ENCODE measurements at regions not wholly inside any gene's neighbourhood (a gene's known extent, or its start where the extent isn't known, plus 50 kb on each side); places are given as distances from the start of the nearest gene placed in this dataset.

- no peak for TF ChIP-seq CTCF (IDR thresholded peaks at IDR 0.05)
- TF ChIP-seq EZH2 (IDR thresholded peaks at IDR 0.05), result no peak
- no peak for TF ChIP-seq EZH2phosphoT487 (IDR thresholded peaks at IDR 0.05)
- H3K4me2 ChIP-seq, result no peak overlapping the region
- no peaks in the 10 kb centered on the region for H3K27me3 ChIP-seq
- no peak overlapping the region for H3K9ac ChIP-seq
- Mint-ChIP-seq H3K36me3 (no peaks in the 10 kb centered on the region), H3K4me1 (peaks cover 20% of the 10 kb centered on the region), H3K27me3 (ENCODE audit: insufficient read depth, low read depth) (peaks cover 4% of the 10 kb centered on the region), H3K4me3 (no peak overlapping the region), H3K9me3 (peaks cover 2% of the 10 kb centered on the region), H3K27ac (no peak overlapping the region)
- H3K27ac ChIP-seq, result no peak overlapping the region
- no peak for DNase-seq (ENCODE audit: low spot score)
- H3K4me1 ChIP-seq, result peaks cover 7% of the 10 kb centered on the region
- H2AFZ ChIP-seq (replicated peaks), result no peak overlapping the region
- H3F3A ChIP-seq (ENCODE audit: low read depth), result no peaks in the 10 kb centered on the region
- H3K36me3 ChIP-seq, result no peaks in the 10 kb centered on the region
- H3K79me2 ChIP-seq (ENCODE audit: low read depth), result no peaks in the 10 kb centered on the region
- no peaks in the 10 kb centered on the region for H3K9me3 ChIP-seq (ENCODE audit: low read depth)
- H4K20me1 ChIP-seq (ENCODE audit: low read depth), result no peaks in the 10 kb centered on the region
- H3K4me3 ChIP-seq, result no peak overlapping the region
Measured at GRCh38 chr10:128219295-128219694, 93.1 kb upstream of the MKI67 start.

- H2AFZ ChIP-seq (replicated peaks), result no peak overlapping the region
- peaks cover 2% of the 10 kb centered on the region for H3K27me3 Mint-ChIP-seq (ENCODE audit: insufficient read depth, low read depth)
- no peaks in the 10 kb centered on the region for H3K36me3 Mint-ChIP-seq
- no peak overlapping the region for H3K4me3 ChIP-seq
- no peaks in the 10 kb centered on the region for H3K27me3 ChIP-seq
- H3K4me3 Mint-ChIP-seq, result no peak overlapping the region
- peaks cover 2% of the 10 kb centered on the region for H3K9me3 Mint-ChIP-seq
- TF ChIP-seq EZH2phosphoT487 (IDR thresholded peaks at IDR 0.05) (no peak), CTCF (IDR thresholded peaks at IDR 0.05) (no peak), EZH2 (IDR thresholded peaks at IDR 0.05) (no peak)
- no peaks in the 10 kb centered on the region for H3K9me3 ChIP-seq (ENCODE audit: low read depth)
- no peak overlapping the region for H3K4me2 ChIP-seq
- H3K4me1 Mint-ChIP-seq, result peaks cover 16% of the 10 kb centered on the region
- H3K27ac Mint-ChIP-seq, result no peak overlapping the region
- DNase-seq (ENCODE audit: low spot score), result no peak
- H4K20me1 ChIP-seq (ENCODE audit: low read depth), result no peaks in the 10 kb centered on the region
- no peak overlapping the region for H3K27ac ChIP-seq
- H3K4me1 ChIP-seq, result peaks cover under 1% of the 10 kb centered on the region
- no peaks in the 10 kb centered on the region for H3K36me3 ChIP-seq
- no peaks in the 10 kb centered on the region for H3K79me2 ChIP-seq (ENCODE audit: low read depth)
- H3F3A ChIP-seq (ENCODE audit: low read depth), result no peaks in the 10 kb centered on the region
- H3K9ac ChIP-seq, result no peak overlapping the region
Measured at GRCh38 chr10:128220021-128220420, 93.8 kb upstream of the MKI67 start.

- H3K4me1 ChIP-seq, result no peaks in the 10 kb centered on the region
- Mint-ChIP-seq H3K27ac (no peak overlapping the region), H3K4me3 (no peak overlapping the region), H3K27me3 (ENCODE audit: insufficient read depth, low read depth) (peaks cover 3% of the 10 kb centered on the region), H3K4me1 (peaks cover 11% of the 10 kb centered on the region), H3K9me3 (peaks cover 3% of the 10 kb centered on the region), H3K36me3 (no peaks in the 10 kb centered on the region)
- no peaks in the 10 kb centered on the region for H3K36me3 ChIP-seq
- no peak overlapping the region for H3K4me3 ChIP-seq
- H3K27me3 ChIP-seq, result no peaks in the 10 kb centered on the region
- TF ChIP-seq CTCF (IDR thresholded peaks at IDR 0.05) (no peak), EZH2 (IDR thresholded peaks at IDR 0.05) (no peak), EZH2phosphoT487 (IDR thresholded peaks at IDR 0.05) (no peak)
- no peak overlapping the region for H3K9ac ChIP-seq
- H3K79me2 ChIP-seq (ENCODE audit: low read depth), result no peaks in the 10 kb centered on the region
- H3F3A ChIP-seq (ENCODE audit: low read depth), result no peaks in the 10 kb centered on the region
- DNase-seq (ENCODE audit: low spot score), result no peak
- H4K20me1 ChIP-seq (ENCODE audit: low read depth), result no peaks in the 10 kb centered on the region
- H2AFZ ChIP-seq (replicated peaks), result no peak overlapping the region
- no peak overlapping the region for H3K27ac ChIP-seq
- no peak overlapping the region for H3K4me2 ChIP-seq
- no peaks in the 10 kb centered on the region for H3K9me3 ChIP-seq (ENCODE audit: low read depth)
Measured at GRCh38 chr10:128221117-128221516, 94.9 kb upstream of the MKI67 start.
